ENCODE measurements at regions not wholly inside any gene's neighbourhood (a gene's known extent, or its start where the extent isn't known, plus 50 kb on each side); places are given as distances from the start of the nearest gene placed in this dataset.

DNA sequence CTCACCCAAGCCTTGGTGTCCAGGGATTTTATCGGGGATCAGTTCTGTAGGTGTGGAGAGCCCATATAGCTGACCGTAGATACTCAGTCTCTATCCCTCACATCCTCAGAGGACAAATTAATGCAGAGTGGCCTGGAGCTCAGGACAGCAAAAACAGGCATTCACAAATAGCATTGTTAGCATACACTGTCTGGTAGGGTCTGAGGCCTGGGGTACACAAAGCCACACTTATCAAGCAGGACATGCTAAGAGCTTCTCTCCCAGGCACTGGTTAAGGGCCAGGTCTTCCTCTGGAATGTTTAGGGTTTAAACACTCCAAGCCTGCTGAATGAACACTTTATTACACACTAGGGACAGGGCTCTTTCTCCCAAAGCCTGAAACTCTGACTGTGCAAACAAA, 253.2 kb downstream of the NEDD1 start:
- BruUV-seq (replicated peaks): no TSS peak
- Histone ChIP-seq H2AFZ (ENCODE audit: low read depth, low read length, poor library complexity, severe bottlenecking) (no peak overlapping the region), H3K36me3 (ENCODE audit: control insufficient read depth in 1 of 2, insufficient read depth in 2 of 2, low read length in 2 of 2) (no peaks in the 10 kb centered on the region), H3K4me2 (ENCODE audit: low read length) (no peak overlapping the region), H3K27me3 (ENCODE audit: insufficient read depth, low read length) (0 out of 2 replicates have a peak, but pooled peaks cover 3% of the 10 kb centered on the region), H3K79me2 (ENCODE audit: insufficient read depth, low read length) (no peaks in the 10 kb centered on the region), H3K9me3 (ENCODE audit: control insufficient read depth in 1 of 2, insufficient read depth in 1 of 2, low read depth in 1 of 2, low read length in 2 of 2) (no peaks in the 10 kb centered on the region), H3K9me2 (ENCODE audit: insufficient read depth) (no peaks in the 10 kb centered on the region), H3K9ac (ENCODE audit: low read length) (no peak overlapping the region), H3K4me3 (replicated peaks in 1 of 2; ENCODE audit: low read depth in 1 of 2, low read length in 2 of 2) (no peak overlapping the region), H3K4me1 (ENCODE audit: control insufficient read depth in 1 of 2, insufficient read depth in 2 of 2, low read length in 2 of 2) (no peaks in the 10 kb centered on the region), H3K27ac (ENCODE audit: low read depth, low read length) (no peak overlapping the region), H4K20me1 (ENCODE audit: insufficient read depth) (no peaks in the 10 kb centered on the region)
- TF ChIP-seq, protein P1, sequence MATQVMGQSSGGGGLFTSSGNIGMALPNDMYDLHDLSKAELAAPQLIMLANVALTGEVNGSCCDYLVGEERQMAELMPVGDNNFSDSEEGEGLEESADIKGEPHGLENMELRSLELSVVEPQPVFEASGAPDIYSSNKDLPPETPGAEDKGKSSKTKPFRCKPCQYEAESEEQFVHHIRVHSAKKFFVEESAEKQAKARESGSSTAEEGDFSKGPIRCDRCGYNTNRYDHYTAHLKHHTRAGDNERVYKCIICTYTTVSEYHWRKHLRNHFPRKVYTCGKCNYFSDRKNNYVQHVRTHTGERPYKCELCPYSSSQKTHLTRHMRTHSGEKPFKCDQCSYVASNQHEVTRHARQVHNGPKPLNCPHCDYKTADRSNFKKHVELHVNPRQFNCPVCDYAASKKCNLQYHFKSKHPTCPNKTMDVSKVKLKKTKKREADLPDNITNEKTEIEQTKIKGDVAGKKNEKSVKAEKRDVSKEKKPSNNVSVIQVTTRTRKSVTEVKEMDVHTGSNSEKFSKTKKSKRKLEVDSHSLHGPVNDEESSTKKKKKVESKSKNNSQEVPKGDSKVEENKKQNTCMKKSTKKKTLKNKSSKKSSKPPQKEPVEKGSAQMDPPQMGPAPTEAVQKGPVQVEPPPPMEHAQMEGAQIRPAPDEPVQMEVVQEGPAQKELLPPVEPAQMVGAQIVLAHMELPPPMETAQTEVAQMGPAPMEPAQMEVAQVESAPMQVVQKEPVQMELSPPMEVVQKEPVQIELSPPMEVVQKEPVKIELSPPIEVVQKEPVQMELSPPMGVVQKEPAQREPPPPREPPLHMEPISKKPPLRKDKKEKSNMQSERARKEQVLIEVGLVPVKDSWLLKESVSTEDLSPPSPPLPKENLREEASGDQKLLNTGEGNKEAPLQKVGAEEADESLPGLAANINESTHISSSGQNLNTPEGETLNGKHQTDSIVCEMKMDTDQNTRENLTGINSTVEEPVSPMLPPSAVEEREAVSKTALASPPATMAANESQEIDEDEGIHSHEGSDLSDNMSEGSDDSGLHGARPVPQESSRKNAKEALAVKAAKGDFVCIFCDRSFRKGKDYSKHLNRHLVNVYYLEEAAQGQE (IDR thresholded peaks at IDR 0.05; ENCODE audit: low read depth): no peak
- TF ChIP-seq ELF1 (IDR thresholded peaks at IDR 0.05; ENCODE audit: borderline replicate concordance, low read depth): no peak
- TF ChIP-seq TCF7L2 (IDR thresholded peaks at IDR 0.05; ENCODE audit: borderline replicate concordance, extremely low read depth, insufficient read depth, insufficient read length): no peak
- no peak for TF ChIP-seq SIN3A (IDR thresholded peaks at IDR 0.05; ENCODE audit: low read depth)
- TF ChIP-seq JUND (IDR thresholded peaks at IDR 0.05): no peak
- TF ChIP-seq, protein P2, sequence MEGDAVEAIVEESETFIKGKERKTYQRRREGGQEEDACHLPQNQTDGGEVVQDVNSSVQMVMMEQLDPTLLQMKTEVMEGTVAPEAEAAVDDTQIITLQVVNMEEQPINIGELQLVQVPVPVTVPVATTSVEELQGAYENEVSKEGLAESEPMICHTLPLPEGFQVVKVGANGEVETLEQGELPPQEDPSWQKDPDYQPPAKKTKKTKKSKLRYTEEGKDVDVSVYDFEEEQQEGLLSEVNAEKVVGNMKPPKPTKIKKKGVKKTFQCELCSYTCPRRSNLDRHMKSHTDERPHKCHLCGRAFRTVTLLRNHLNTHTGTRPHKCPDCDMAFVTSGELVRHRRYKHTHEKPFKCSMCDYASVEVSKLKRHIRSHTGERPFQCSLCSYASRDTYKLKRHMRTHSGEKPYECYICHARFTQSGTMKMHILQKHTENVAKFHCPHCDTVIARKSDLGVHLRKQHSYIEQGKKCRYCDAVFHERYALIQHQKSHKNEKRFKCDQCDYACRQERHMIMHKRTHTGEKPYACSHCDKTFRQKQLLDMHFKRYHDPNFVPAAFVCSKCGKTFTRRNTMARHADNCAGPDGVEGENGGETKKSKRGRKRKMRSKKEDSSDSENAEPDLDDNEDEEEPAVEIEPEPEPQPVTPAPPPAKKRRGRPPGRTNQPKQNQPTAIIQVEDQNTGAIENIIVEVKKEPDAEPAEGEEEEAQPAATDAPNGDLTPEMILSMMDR (IDR thresholded peaks at IDR 0.05 in 2 of 3, conservative IDR thresholded peaks at IDR 0.05 in 1 of 3; ENCODE audit: borderline replicate concordance in 1 of 3, insufficient read depth in 1 of 3, low read depth in 2 of 3, low read length in 2 of 3): no peak
- no peak for TF ChIP-seq EGR1 (IDR thresholded peaks at IDR 0.05; ENCODE audit: low read depth)
- no peak for TF ChIP-seq RAD21 (IDR thresholded peaks at IDR 0.05; ENCODE audit: low read depth)
- TF ChIP-seq EZH2phosphoT487 (IDR thresholded peaks at IDR 0.05; ENCODE audit: borderline replicate concordance): no peak
- TF ChIP-seq YY1 (IDR thresholded peaks at IDR 0.05; ENCODE audit: extremely low read depth, insufficient replicate concordance, low read depth, low read length): no peak
- TF ChIP-seq ZNF274 (IDR thresholded peaks at IDR 0.05; ENCODE audit: low read depth, low read length): no peak
- TF ChIP-seq CEBPB (IDR thresholded peaks at IDR 0.05; ENCODE audit: low read depth): no peak
- TF ChIP-seq SRF (IDR thresholded peaks at IDR 0.05; ENCODE audit: low read depth): no peak
- no peak for TF ChIP-seq CBX3 (IDR thresholded peaks at IDR 0.05; ENCODE audit: low read depth)
- TF ChIP-seq POLR2AphosphoS5 (IDR thresholded peaks at IDR 0.05; ENCODE audit: low read depth, low read length): no peak
- TF ChIP-seq SP1 (IDR thresholded peaks at IDR 0.05; ENCODE audit: low read depth): no peak
- TF ChIP-seq ZBTB33 (IDR thresholded peaks at IDR 0.05; ENCODE audit: extremely low read depth, insufficient replicate concordance, low read length): no peak
- TF ChIP-seq EZH2 (IDR thresholded peaks at IDR 0.05): no peak
- ATAC-seq: no peak
- intact Hi-C loops (cut with micrococcal nuclease): no loop called here
- ChIA-PET CTCF (no interaction called here), RAD21 (ENCODE audit: low non-redundant PET in 1 of 2, low total read pairs in 2 of 2, uncharacterized antibody in 2 of 2, unreplicated experiment in 2 of 2) (no interaction called here), POLR2A (no interaction called here)
- no peak for DNase-seq (ENCODE audit: low read depth, low spot score)

Measured in HCT116 (cell line).